Ishikawa (cell line): ENCODE measurements at regions not wholly inside any gene's neighbourhood (a gene's known extent, or its start where the extent isn't known, plus 50 kb on each side); places are given as distances from the start of the nearest gene placed in this dataset.

ENCODE experiments used
- CEBPB ChIP-seq: IDR thresholded peaks from 2 replicates; pipeline ENCODE4 v1.6.1; 2012
- CREB1 ChIP-seq: IDR thresholded peaks from 2 replicates; pipeline ENCODE4 v1.6.1; 2012; ENCODE audit warnings: low read depth
- EGR1 ChIP-seq: IDR thresholded peaks from 2 replicates; pipeline ENCODE4 v1.6.1; 2012
- EP300 ChIP-seq: IDR thresholded peaks from 2 replicates; pipeline ENCODE4 v1.6.1; 2012; ENCODE audit warnings: borderline replicate concordance
- FOXM1 ChIP-seq: IDR thresholded peaks from 2 replicates; pipeline ENCODE4 v1.6.1; 2012; ENCODE audit warnings: low read depth, borderline replicate concordance
- MAX ChIP-seq: IDR thresholded peaks from 2 replicates; pipeline ENCODE4 v1.6.1; 2012
- NFIC ChIP-seq: IDR thresholded peaks from 2 replicates; pipeline ENCODE4 v1.6.1; 2012
- RAD21 ChIP-seq: IDR thresholded peaks from 2 replicates; pipeline ENCODE4 v1.6.1; 2012; ENCODE audit warnings: low read depth
- REST ChIP-seq: IDR thresholded peaks from 2 replicates; pipeline ENCODE4 v1.6.1; 2012; ENCODE audit warnings: low read depth, mild to moderate bottlenecking
- TAF1 ChIP-seq: IDR thresholded peaks from 2 replicates; pipeline ENCODE4 v1.6.1; 2012; ENCODE audit warnings: low read depth, mild to moderate bottlenecking
- TEAD4 ChIP-seq: IDR thresholded peaks from 2 replicates; pipeline ENCODE4 v1.6.1; 2012
- USF1 ChIP-seq: IDR thresholded peaks from 2 replicates; pipeline ENCODE4 v1.6.1; 2012
- YY1 ChIP-seq: IDR thresholded peaks from 2 replicates; pipeline ENCODE4 v1.6.1; 2012; ENCODE audit warnings: low read depth
- ZBTB7A ChIP-seq: IDR thresholded peaks from 2 replicates; pipeline ENCODE4 v1.6.1; 2012; ENCODE audit warnings: low read depth

GRCh38 chr16:10321407-10322387 lies 64.2 kb upstream of the ATF7IP2 start:
- TF ChIP-seq YY1 (no peak), CEBPB (no peak), RAD21 (no peak), MAX (no peak), CREB1 (no peak), EP300 (no peak), TEAD4 (no peak), FOXM1 (no peak), EGR1 (no peak), USF1 (no peak), TAF1 (no peak), NFIC (no peak), REST (no peak), ZBTB7A (no peak)
